Thyroid gland (tissue), 4 donors: ENCODE measurements at regions not wholly inside any gene's neighbourhood (a gene's known extent, or its start where the extent isn't known, plus 50 kb on each side); places are given as distances from the start of the nearest gene placed in this dataset.
A peak's percentile ranks its signal among the peaks of the same experiment; 100 is the strongest.

Source experiments
- DNase-seq, 2 donors: peaks; one replicate each; pipeline ENCODE4 v3.0.0-alpha.2; 2019
- H3K27ac ChIP-seq, 3 donors: fragments of 200-600 bp; sonication (generic); 1 replicate in 2 of 3; 2 replicates in 1 of 3; pipeline ENCODE4 v1.5.1; 2016 to 2019; ENCODE audit warnings: mild to moderate bottlenecking in 1 of 3, moderate library complexity in 1 of 3
- H3K27me3 ChIP-seq: fragments of 200-600 bp; sonication (generic); one replicate; pipeline ENCODE4 v1.5.1; 2019
- H3K36me3 ChIP-seq, 2 donors: fragments of 200-600 bp; sonication (generic); one replicate each; pipeline ENCODE4 v1.5.1; 2016 to 2019
- H3K4me1 ChIP-seq, 2 donors: fragments of 200-600 bp; sonication (generic); one replicate each; pipeline ENCODE4 v1.5.1; 2017 to 2019
- H3K4me3 ChIP-seq, 3 donors: fragments of 200-600 bp; sonication (generic); replicated peaks in 1 of 3; 1 replicate in 2 of 3; 2 replicates in 1 of 3; pipeline ENCODE4 v1.5.1; 2016; ENCODE audit warnings: mild to moderate bottlenecking in 1 of 3
- H3K9me3 ChIP-seq: fragments of 200-600 bp; sonication (generic); one replicate; pipeline ENCODE4 v1.5.1; 2017
- POLR2A ChIP-seq, 2 donors: fragments of 450-650 bp; IDR thresholded peaks; one replicate each; pipeline ENCODE4 v1.6.1; 2017; ENCODE audit warnings: antibody characterized with exemption in 2 of 2, mild to moderate bottlenecking in 2 of 2, moderate library complexity in 1 of 2
- WGBS, 2 donors: methylation state at CpG; one replicate each; pipeline ENCODE4 v1.1.5; 2017; 5-methylcytosine and 5-hydroxymethylcytosine counted together
- intact Hi-C: fragments of 100-400 bp; cut with DNase I; formaldehyde crosslinking; loops from one replicate; pipeline ENCODE4 v1.15.1; 2023
- TF ChIP-seq, protein P1 (sequence below), 6 experiments: fragments of 200-600 bp in 3 of 6; fragments of 450-650 bp in 3 of 6; sonication (generic) in 3 of 6; IDR thresholded peaks; one replicate each; pipeline ENCODE4 v1.5.1; 2016 to 2019; ENCODE audit warnings: antibody characterized with exemption in 6 of 6, mild to moderate bottlenecking in 2 of 6, inconsistent platforms in 1 of 6, moderate library complexity in 1 of 6

DNA sequence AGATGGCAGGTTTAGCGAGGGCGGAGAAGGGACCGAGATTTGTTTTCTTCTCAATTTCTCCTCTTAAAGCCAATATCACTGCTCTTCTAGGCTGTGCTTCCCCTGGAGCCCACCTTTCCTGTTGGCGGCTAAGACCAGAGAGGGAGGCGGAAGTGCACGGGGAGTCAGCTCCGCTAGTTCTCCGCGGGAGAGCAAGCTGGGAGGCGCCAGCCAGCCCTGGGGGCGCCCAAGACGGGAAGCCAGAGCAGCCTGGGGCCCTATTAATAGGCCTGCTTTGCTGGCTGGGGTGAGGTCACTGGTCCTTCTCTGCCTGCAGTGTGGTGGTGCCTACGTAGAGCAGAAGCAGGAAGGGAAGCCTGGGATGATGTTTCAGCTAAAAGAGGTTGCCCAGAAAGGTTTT, 61.6 kb downstream of the LSM5 start:
- DNase-seq = no peak
- intact Hi-C loops = no loop called here
- 5 to 11% methylated on average over 10 to 13 of the region's 13 CpGs for WGBS, 2 donors
- H3K27me3 ChIP-seq = peaks cover 14% of the 10 kb centered on the region
- no peak overlapping the region for H3K4me3 ChIP-seq
- H3K27ac ChIP-seq = no peak overlapping the region
- H3K9me3 ChIP-seq = no peaks in the 10 kb centered on the region
- H3K4me1 ChIP-seq = no peaks in the 10 kb centered on the region
- TF ChIP-seq, protein P1, sequence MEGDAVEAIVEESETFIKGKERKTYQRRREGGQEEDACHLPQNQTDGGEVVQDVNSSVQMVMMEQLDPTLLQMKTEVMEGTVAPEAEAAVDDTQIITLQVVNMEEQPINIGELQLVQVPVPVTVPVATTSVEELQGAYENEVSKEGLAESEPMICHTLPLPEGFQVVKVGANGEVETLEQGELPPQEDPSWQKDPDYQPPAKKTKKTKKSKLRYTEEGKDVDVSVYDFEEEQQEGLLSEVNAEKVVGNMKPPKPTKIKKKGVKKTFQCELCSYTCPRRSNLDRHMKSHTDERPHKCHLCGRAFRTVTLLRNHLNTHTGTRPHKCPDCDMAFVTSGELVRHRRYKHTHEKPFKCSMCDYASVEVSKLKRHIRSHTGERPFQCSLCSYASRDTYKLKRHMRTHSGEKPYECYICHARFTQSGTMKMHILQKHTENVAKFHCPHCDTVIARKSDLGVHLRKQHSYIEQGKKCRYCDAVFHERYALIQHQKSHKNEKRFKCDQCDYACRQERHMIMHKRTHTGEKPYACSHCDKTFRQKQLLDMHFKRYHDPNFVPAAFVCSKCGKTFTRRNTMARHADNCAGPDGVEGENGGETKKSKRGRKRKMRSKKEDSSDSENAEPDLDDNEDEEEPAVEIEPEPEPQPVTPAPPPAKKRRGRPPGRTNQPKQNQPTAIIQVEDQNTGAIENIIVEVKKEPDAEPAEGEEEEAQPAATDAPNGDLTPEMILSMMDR (IDR thresholded peaks at IDR 0.05) = no peak
- no peak for TF ChIP-seq POLR2A (IDR thresholded peaks at IDR 0.05)
- H3K36me3 ChIP-seq = no peaks in the 10 kb centered on the region

DNA sequence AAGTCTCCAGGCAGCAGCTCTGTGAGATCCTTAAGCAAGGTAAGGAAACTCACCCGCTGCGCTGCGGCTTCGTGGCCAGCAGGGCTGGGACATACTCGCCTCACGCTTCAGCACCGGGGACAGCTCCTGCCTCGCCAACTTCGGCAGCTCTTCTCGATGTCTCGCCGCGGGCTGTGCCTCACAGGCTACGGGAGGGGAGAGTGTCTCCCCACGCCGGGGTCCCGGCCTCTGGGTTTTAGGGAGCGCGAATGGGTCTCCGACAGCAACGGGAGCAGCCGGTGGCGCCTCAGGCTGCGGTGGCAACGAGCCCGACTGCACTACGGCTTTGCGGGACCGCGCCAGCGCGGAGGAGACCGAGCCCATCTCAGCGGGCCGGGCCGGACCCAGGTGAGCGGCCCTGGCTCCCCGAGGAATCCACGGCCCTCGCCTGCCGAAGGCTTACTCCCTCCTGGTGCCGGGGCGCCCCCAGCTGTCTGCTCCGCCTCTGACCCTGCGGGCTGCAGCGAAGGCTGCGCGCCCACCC, 62.4 kb downstream of the LSM5 start:
- WGBS, 2 donors = 13 to 16% methylated on average over 6 to 8 of the region's 48 CpGs

DNA sequence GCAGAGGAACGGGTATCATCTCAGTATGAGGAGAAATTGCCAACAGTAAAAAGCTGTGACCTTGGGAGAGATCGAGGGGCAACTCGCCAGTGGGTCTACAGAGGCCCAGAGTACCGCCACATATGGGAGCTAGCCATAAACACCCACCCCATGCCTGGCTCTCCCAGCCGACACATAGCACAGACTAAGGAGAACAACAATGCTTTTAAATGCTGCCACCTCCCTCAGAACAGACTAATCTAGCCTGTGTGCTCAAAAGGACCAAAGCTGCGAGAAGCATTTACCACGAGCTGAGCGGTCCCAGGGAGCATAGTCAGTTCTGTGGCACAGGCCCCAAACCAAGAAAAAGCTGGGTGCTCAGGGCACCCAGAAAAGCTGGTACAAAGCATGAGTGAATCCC, 73.3 kb downstream of the LSM5 start:
- Histone ChIP-seq H3K9me3 (no peaks in the 10 kb centered on the region), H3K36me3 (no peaks in the 10 kb centered on the region), H3K4me1 (no peaks in the 10 kb centered on the region), H3K27ac (no peak overlapping the region), H3K4me3 (no peak overlapping the region), H3K27me3 (no peaks in the 10 kb centered on the region)
- WGBS, 2 donors = 78 to 81% methylated on average over 8 of the region's 8 CpGs
- TF ChIP-seq POLR2A (IDR thresholded peaks at IDR 0.05) = no peak
- TF ChIP-seq, protein P1 (IDR thresholded peaks at IDR 0.05) = no peak
- DNase-seq = no peak
- intact Hi-C loops = no loop called here

More for the DNA sequence above, 62.4 kb downstream of the LSM5 start:
- H3K27me3 ChIP-seq = peaks cover 14% of the 10 kb centered on the region
- no peaks in the 10 kb centered on the region for H3K36me3 ChIP-seq
- TF ChIP-seq, protein P1 (IDR thresholded peaks at IDR 0.05) = no peak
- no peak for TF ChIP-seq POLR2A (IDR thresholded peaks at IDR 0.05)
- intact Hi-C loops = no loop called here
- DNase-seq = peak; percentile 18 to 57
- H3K4me1 ChIP-seq = no peaks in the 10 kb centered on the region
- no peak overlapping the region for H3K4me3 ChIP-seq
- no peaks in the 10 kb centered on the region for H3K9me3 ChIP-seq
- no peak overlapping the region for H3K27ac ChIP-seq

DNA sequence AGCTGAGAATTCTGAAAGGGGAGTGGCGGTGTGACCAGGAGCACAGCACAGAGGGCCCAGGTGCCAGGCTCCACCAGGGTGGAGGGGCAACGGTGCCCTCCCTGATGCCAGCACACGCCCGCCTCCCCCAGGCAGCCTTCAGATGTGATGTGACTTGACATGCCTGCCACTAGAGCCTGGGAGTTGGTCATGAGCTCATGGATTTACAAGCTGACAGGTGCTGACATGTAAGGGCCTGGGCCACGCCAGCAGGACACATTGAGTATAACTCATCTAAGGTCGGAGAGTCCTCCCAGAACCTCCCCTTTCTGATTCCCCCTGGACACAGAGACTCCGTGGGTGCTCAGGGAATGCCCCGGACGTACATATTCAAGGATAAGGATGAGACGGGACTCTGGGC, 74.2 kb downstream of the LSM5 start:
- TF ChIP-seq, protein P1 (IDR thresholded peaks at IDR 0.05) = no peak
- no peak for TF ChIP-seq POLR2A (IDR thresholded peaks at IDR 0.05)
- intact Hi-C loops = no loop called here
- H3K27ac ChIP-seq = no peak overlapping the region
- no peaks in the 10 kb centered on the region for H3K27me3 ChIP-seq
- 75 to 81% methylated on average over 6 to 10 of the region's 10 CpGs for WGBS, 2 donors
- no peak for DNase-seq
- no peak overlapping the region for H3K4me3 ChIP-seq
- no peaks in the 10 kb centered on the region for H3K9me3 ChIP-seq
- H3K4me1 ChIP-seq = no peaks in the 10 kb centered on the region
- H3K36me3 ChIP-seq = no peaks in the 10 kb centered on the region

DNA sequence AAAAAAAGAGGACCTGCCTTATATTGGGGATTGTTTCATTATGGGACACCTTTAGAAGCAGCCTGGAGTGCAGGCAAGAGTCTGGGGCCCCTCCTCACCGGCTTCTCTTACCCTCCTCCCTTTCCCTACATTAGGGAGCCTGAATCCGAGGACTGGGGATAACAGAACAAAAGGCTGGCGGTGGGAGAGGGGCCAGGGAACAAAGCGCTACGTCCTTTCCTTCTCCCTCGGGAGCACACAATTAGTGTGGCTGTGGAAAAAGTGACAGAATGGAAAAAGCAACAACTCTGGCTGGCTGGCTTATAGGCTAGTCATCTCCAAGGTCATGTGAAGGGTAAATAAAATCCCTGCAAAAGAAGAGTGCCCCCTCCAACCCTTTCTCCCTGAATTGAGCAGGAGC, 74.7 kb downstream of the LSM5 start:
- Histone ChIP-seq H3K36me3 (no peaks in the 10 kb centered on the region), H3K9me3 (no peaks in the 10 kb centered on the region), H3K27me3 (no peaks in the 10 kb centered on the region), H3K4me1 (no peaks in the 10 kb centered on the region), H3K4me3 (no peak overlapping the region), H3K27ac (no peak overlapping the region)
- whole genome bisulfite sequencing, 2 donors = 43 to 54% methylated on average over 6 of the region's 6 CpGs
- intact Hi-C loops = no loop called here
- DNase-seq = no peak
- TF ChIP-seq, protein P1 (IDR thresholded peaks at IDR 0.05) = no peak
- TF ChIP-seq POLR2A (IDR thresholded peaks at IDR 0.05) = no peak
